H9 (cell line): ENCODE measurements at regions not wholly inside any gene's neighbourhood (a gene's known extent, or its start where the extent isn't known, plus 50 kb on each side); places are given as distances from the start of the nearest gene placed in this dataset.

Source experiments
- DNase-seq: peaks from one replicate; pipeline ENCODE4 v3.0.0-alpha.2; 2017
- H2AFZ ChIP-seq: one replicate; pipeline ENCODE4 v1.6.1; 2013; ENCODE audit warnings: mild to moderate bottlenecking, low read length, control low read depth, moderate library complexity
- H2AK5ac ChIP-seq: 2 replicates; pipeline ENCODE4 v1.6.1; 2013; ENCODE audit warnings: low read length, control low read depth, mixed read lengths; ENCODE audit not compliant: insufficient read length
- H2BK120ac ChIP-seq: one replicate; pipeline ENCODE4 v1.6.1; 2013; ENCODE audit warnings: low read depth, mild to moderate bottlenecking, low read length, control low read depth, inconsistent platforms; ENCODE audit not compliant: poor library complexity, severe bottlenecking
- H2BK12ac ChIP-seq: 2 replicates; pipeline ENCODE4 v1.6.1; 2013; ENCODE audit warnings: low read length, control low read depth, mixed read lengths, low read depth; ENCODE audit not compliant: insufficient read length
- H2BK15ac ChIP-seq: 2 replicates; pipeline ENCODE4 v1.6.1; 2013; ENCODE audit warnings: low read depth, low read length, control low read depth
- H2BK20ac ChIP-seq: one replicate; pipeline ENCODE4 v1.6.1; 2013; ENCODE audit warnings: low read depth, mild to moderate bottlenecking, low read length, control low read depth, inconsistent platforms; ENCODE audit not compliant: poor library complexity, severe bottlenecking
- H2BK5ac ChIP-seq: 2 replicates; pipeline ENCODE4 v1.6.1; 2013; ENCODE audit warnings: low read length, control low read depth, mixed read lengths; ENCODE audit not compliant: insufficient read length
- H3K14ac ChIP-seq: 2 replicates; pipeline ENCODE4 v1.6.1; 2013; ENCODE audit warnings: low read length, control low read depth; ENCODE audit not compliant: insufficient read depth
- H3K18ac ChIP-seq: 2 replicates; pipeline ENCODE4 v1.6.1; 2013; ENCODE audit warnings: low read depth, mild to moderate bottlenecking, mixed read lengths, low read length, control low read depth; ENCODE audit not compliant: insufficient read length
- H3K23ac ChIP-seq: 2 replicates; pipeline ENCODE4 v1.6.1; 2013; ENCODE audit warnings: low read length, control low read depth, mixed read lengths, low read depth; ENCODE audit not compliant: insufficient read length
- H3K23me2 ChIP-seq: 2 replicates; pipeline ENCODE4 v1.6.1; 2013; ENCODE audit warnings: low read depth, mild to moderate bottlenecking, mixed read lengths, low read length, control low read depth; ENCODE audit not compliant: insufficient read length, poor library complexity, severe bottlenecking
- H3K27ac ChIP-seq: 2 replicates; pipeline ENCODE4 v1.5.1; 2013; ENCODE audit warnings: low read length, control low read depth, mixed read lengths, low read depth; ENCODE audit not compliant: insufficient read length
- H3K27me3 ChIP-seq: 2 replicates; pipeline ENCODE4 v1.6.1; 2013; ENCODE audit warnings: low read length, control low read depth, inconsistent platforms; ENCODE audit not compliant: insufficient read depth
- H3K4ac ChIP-seq: 2 replicates; pipeline ENCODE4 v1.6.1; 2013; ENCODE audit warnings: low read depth, mild to moderate bottlenecking, control low read depth, inconsistent platforms, low read length, moderate library complexity
- H3K4me1 ChIP-seq: 2 replicates; pipeline ENCODE4 v1.6.1; 2013; ENCODE audit warnings: low read length, control low read depth, inconsistent platforms; ENCODE audit not compliant: insufficient read depth
- H3K4me2 ChIP-seq: 2 replicates; pipeline ENCODE4 v1.6.1; 2013; ENCODE audit warnings: low read length, control low read depth, mixed read lengths; ENCODE audit not compliant: insufficient read length, insufficient read depth
- H3K56ac ChIP-seq: 2 replicates; pipeline ENCODE4 v1.6.1; 2013; ENCODE audit warnings: low read depth, mild to moderate bottlenecking, mixed read lengths, low read length, control low read depth; ENCODE audit not compliant: insufficient read length
- H3K79me1 ChIP-seq: 2 replicates; pipeline ENCODE4 v1.6.1; 2013; ENCODE audit warnings: low read depth, mild to moderate bottlenecking, moderate library complexity, low read length, control low read depth, inconsistent platforms; ENCODE audit not compliant: insufficient read depth, poor library complexity, severe bottlenecking
- H3K79me2 ChIP-seq: 2 replicates; pipeline ENCODE4 v1.6.1; 2013; ENCODE audit warnings: low read length, control low read depth, inconsistent platforms; ENCODE audit not compliant: insufficient read depth
- H3K9ac ChIP-seq: 2 replicates; pipeline ENCODE4 v1.6.1; 2013; ENCODE audit warnings: low read length, control low read depth, mixed read lengths; ENCODE audit not compliant: insufficient read length; ENCODE audit errors: extremely low read depth
- H3K9me3 ChIP-seq: one replicate; pipeline ENCODE4 v1.6.1; 2013; ENCODE audit warnings: low read depth, low read length, inconsistent platforms; ENCODE audit not compliant: control insufficient read depth
- H3T11ph ChIP-seq: one replicate; pipeline ENCODE4 v1.6.1; 2013; ENCODE audit warnings: mild to moderate bottlenecking, low read length, control low read depth, inconsistent platforms
- H4K20me1 ChIP-seq: one replicate; pipeline ENCODE4 v1.6.1; 2013; ENCODE audit not compliant: control insufficient read depth, insufficient read length, insufficient read depth
- H4K5ac ChIP-seq: 2 replicates; pipeline ENCODE4 v1.6.1; 2013; ENCODE audit warnings: low read depth, mild to moderate bottlenecking, mixed read lengths, low read length, control low read depth; ENCODE audit not compliant: insufficient read length
- H4K8ac ChIP-seq: replicated peaks from 2 replicates; pipeline ENCODE4 v1.6.1; 2013; ENCODE audit warnings: low read length, control low read depth, mixed read lengths, low read depth; ENCODE audit not compliant: insufficient read length
- H4K91ac ChIP-seq: 2 replicates; pipeline ENCODE4 v1.6.1; 2013; ENCODE audit warnings: low read depth, mild to moderate bottlenecking, moderate library complexity, mixed read lengths, low read length, control low read depth; ENCODE audit not compliant: insufficient read length
- H3K27ac Mint-ChIP-seq, 3 experiments: 2 replicates in 2 of 3; 3 replicates in 1 of 3; pipeline ENCODE4 v1.8.0; 2020 to 2021; ENCODE audit warnings: mixed read lengths in 3 of 3, mild to moderate bottlenecking in 1 of 3, moderate library complexity in 1 of 3
- H3K27me3 Mint-ChIP-seq: 2 replicates; pipeline ENCODE4 v1.8.0; 2021; ENCODE audit warnings: low read depth, mild to moderate bottlenecking, moderate library complexity, mixed read lengths
- H3K36me3 Mint-ChIP-seq, 3 experiments: 2 replicates in 2 of 3; 3 replicates in 1 of 3; pipeline ENCODE4 v1.8.0; 2020 to 2021; ENCODE audit warnings: low read depth in 3 of 3, mixed read lengths in 3 of 3; ENCODE audit not compliant: insufficient read depth in 1 of 3
- H3K4me1 Mint-ChIP-seq, 2 experiments: 2 replicates each; pipeline ENCODE4 v1.8.0; 2020; ENCODE audit warnings: mixed read lengths in 2 of 2
- H3K4me3 Mint-ChIP-seq, 2 experiments: 2 replicates in 1 of 2; 3 replicates in 1 of 2; pipeline ENCODE4 v1.8.0; 2020 to 2021; ENCODE audit warnings: mild to moderate bottlenecking in 2 of 2, mixed read lengths in 2 of 2, moderate library complexity in 1 of 2
- H3K9me3 Mint-ChIP-seq, 2 experiments: 2 replicates in 1 of 2; 3 replicates in 1 of 2; pipeline ENCODE4 v1.8.0; 2020; ENCODE audit warnings: mild to moderate bottlenecking in 2 of 2, mixed read lengths in 2 of 2, moderate library complexity in 1 of 2
- WGBS: extraction: QIAGEN DNeasy Blood & Tissue Kit; methylation state at CpG from one replicate; pipeline ENCODE4 v1.1.7; 2013; ENCODE audit warnings: missing lambda C conversion rate, low lambda C conversion rate, mixed read lengths; ENCODE audit not compliant: insufficient read length; ENCODE audit errors: extremely low coverage; 5-methylcytosine and 5-hydroxymethylcytosine counted together
- TF ChIP-seq, protein P1 (sequence below): fragments of 200-600 bp; sonication (generic); conservative IDR thresholded peaks from 3 replicates; pipeline ENCODE4 v1.8.0; 2021; ENCODE audit warnings: antibody characterized with exemption, mild to moderate bottlenecking

DNA sequence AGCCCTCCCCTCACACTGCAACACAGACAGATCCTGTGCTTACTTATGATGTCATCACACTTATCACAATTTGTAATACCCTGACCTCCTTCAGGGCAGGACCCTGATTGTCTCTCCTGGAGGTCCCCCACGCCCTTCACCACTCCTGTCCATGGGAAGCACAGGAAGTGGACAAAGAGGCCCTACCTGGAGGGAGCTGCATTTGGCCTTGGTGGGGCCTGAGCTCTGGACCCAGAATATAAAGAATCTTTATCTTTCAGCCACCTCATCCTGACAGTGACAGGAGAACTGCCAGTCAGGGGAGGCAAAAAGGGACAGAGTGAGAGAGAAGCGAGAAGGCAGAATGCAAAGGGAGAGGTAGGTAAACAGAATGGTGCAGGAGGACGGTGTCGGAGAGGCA is 303.4 kb upstream of the N4BP1 start:
- H3K36me3 Mint-ChIP-seq = no peaks in the 10 kb centered on the region

More for the DNA sequence above, 303.4 kb upstream of the N4BP1 start:
- no peaks in the 10 kb centered on the region for H3K27me3 ChIP-seq
- Mint-ChIP-seq H3K4me1 (peaks cover 9 to 12% of the 10 kb centered on the region in 2 experiments), H3K4me3 (no peak overlapping the region), H3K27me3 (no peaks in the 10 kb centered on the region; the same call in 1 of the 2 replicates), H3K9me3 (no peaks in the 10 kb centered on the region; a peak in 1 of 5 replicates), H3K27ac (no peak overlapping the region; a peak in 1 of 7 replicates)
- H3K18ac ChIP-seq = no peak overlapping the region
- H2BK5ac ChIP-seq = no peak overlapping the region
- H3K14ac ChIP-seq = no peak overlapping the region
- no peak overlapping the region for H4K91ac ChIP-seq
- H3K4ac ChIP-seq = no peak overlapping the region
- H4K5ac ChIP-seq = no peak overlapping the region
- DNase-seq = no peak
- no peak overlapping the region for H4K8ac ChIP-seq
- no peak overlapping the region for H3K23ac ChIP-seq
- H3K9me3 ChIP-seq = no peaks in the 10 kb centered on the region
- no peak overlapping the region for H3K9ac ChIP-seq
- no peak overlapping the region for H3K4me2 ChIP-seq
- no peaks in the 10 kb centered on the region for H3K79me1 ChIP-seq
- no peaks in the 10 kb centered on the region; the same call in 1 of the 2 replicates for H3K4me1 ChIP-seq
- TF ChIP-seq, protein P1, sequence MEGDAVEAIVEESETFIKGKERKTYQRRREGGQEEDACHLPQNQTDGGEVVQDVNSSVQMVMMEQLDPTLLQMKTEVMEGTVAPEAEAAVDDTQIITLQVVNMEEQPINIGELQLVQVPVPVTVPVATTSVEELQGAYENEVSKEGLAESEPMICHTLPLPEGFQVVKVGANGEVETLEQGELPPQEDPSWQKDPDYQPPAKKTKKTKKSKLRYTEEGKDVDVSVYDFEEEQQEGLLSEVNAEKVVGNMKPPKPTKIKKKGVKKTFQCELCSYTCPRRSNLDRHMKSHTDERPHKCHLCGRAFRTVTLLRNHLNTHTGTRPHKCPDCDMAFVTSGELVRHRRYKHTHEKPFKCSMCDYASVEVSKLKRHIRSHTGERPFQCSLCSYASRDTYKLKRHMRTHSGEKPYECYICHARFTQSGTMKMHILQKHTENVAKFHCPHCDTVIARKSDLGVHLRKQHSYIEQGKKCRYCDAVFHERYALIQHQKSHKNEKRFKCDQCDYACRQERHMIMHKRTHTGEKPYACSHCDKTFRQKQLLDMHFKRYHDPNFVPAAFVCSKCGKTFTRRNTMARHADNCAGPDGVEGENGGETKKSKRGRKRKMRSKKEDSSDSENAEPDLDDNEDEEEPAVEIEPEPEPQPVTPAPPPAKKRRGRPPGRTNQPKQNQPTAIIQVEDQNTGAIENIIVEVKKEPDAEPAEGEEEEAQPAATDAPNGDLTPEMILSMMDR = no peak
- H3K23me2 ChIP-seq = no peaks in the 10 kb centered on the region
- no peak overlapping the region for H2AFZ ChIP-seq
- no peak overlapping the region for H2BK120ac ChIP-seq
- no peak overlapping the region for H3K56ac ChIP-seq
- no peak overlapping the region for H2BK15ac ChIP-seq
- no peak overlapping the region for H2BK12ac ChIP-seq
- H2BK20ac ChIP-seq = no peak overlapping the region
- WGBS = no CpG with 5 or more reads among the region's 4 CpGs
- no peaks in the 10 kb centered on the region for H4K20me1 ChIP-seq
- no peak overlapping the region for H3K27ac ChIP-seq
- no peak overlapping the region for H3T11ph ChIP-seq
- no peaks in the 10 kb centered on the region for H3K79me2 ChIP-seq
- H2AK5ac ChIP-seq = no peak overlapping the region
